ENCODE measurements at regions not wholly inside any gene's neighbourhood (a gene's known extent, or its start where the extent isn't known, plus 50 kb on each side); places are given as distances from the start of the nearest gene placed in this dataset.

DNA sequence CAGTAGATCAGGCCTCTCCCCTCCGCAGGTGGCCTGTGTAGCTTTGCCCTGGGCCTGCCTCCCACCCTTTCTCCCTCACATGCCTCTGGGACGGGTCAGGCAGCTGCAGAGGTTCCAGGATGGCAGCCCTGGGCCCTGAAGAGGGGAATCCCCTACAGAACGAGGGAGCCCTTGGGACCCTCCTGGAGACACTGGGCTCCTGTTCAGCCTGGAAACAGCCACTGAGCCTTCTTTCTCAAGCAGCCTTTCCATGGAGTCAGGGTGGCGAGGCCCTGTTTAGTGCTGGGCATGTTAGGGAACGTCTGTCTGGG, 720.9 kb downstream of the BRD1 start:
- Histone ChIP-seq H3K4me3 (no peak overlapping the region), H3K27me3 (replicated peaks in 1 of 7) (peaks cover 0 to 64% (median 0%) of the 10 kb centered on the region in 7 donors), H3K4me1 (no peaks in the 10 kb centered on the region), H3K27ac (no peak overlapping the region), H3K36me3 (no peaks in the 10 kb centered on the region), H3K9me3 (no peaks in the 10 kb centered on the region)
- intact Hi-C loops (cut with DNase I; ENCODE audit: low total_unique reads) = no loop called here
- TF ChIP-seq POLR2A (IDR thresholded peaks at IDR 0.05) = no peak
- TF ChIP-seq POLR2AphosphoS5 (IDR thresholded peaks at IDR 0.05) = no peak
- TF ChIP-seq CTCF (IDR thresholded peaks at IDR 0.05 in 8 of 11, conservative IDR thresholded peaks at IDR 0.05 in 3 of 11) = no peak
- 51 to 71% (median 63%) methylated on average over 5 of the region's 5 CpGs for WGBS, 5 donors
- DNase-seq = no peak

GRCh38 chr22:49106096-49106841, 721.4 kb downstream of the BRD1 start:
- no peaks in the 10 kb centered on the region for H3K36me3 ChIP-seq
- intact Hi-C loops (cut with DNase I; ENCODE audit: low total_unique reads) = no loop called here
- no peaks in the 10 kb centered on the region for H3K4me1 ChIP-seq
- no peak overlapping the region for H3K27ac ChIP-seq
- H3K9me3 ChIP-seq = no peaks in the 10 kb centered on the region
- WGBS, 5 donors = 67 to 87% (median 76%) methylated on average over 8 to 12 of the region's 12 CpGs
- no peak overlapping the region for H3K4me3 ChIP-seq
- no peak for DNase-seq
- no peak for TF ChIP-seq POLR2A (IDR thresholded peaks at IDR 0.05)
- TF ChIP-seq POLR2AphosphoS5 (IDR thresholded peaks at IDR 0.05) = no peak
- TF ChIP-seq CTCF (IDR thresholded peaks at IDR 0.05 in 8 of 11, conservative IDR thresholded peaks at IDR 0.05 in 3 of 11) = no peak
- H3K27me3 ChIP-seq (replicated peaks in 1 of 7) = peaks cover 0 to 69% (median 0%) of the 10 kb centered on the region in 7 donors

- Histone ChIP-seq H3K27me3 (replicated peaks in 1 of 7) (peaks cover 0 to 83% (median 4%) of the 10 kb centered on the region in 7 donors), H3K4me3 (no peak overlapping the region), H3K36me3 (no peaks in the 10 kb centered on the region), H3K9me3 (no peaks in the 10 kb centered on the region), H3K27ac (no peak overlapping the region), H3K4me1 (no peaks in the 10 kb centered on the region)
- TF ChIP-seq POLR2AphosphoS5 (IDR thresholded peaks at IDR 0.05) (no peak), POLR2A (IDR thresholded peaks at IDR 0.05) (no peak), CTCF (IDR thresholded peaks at IDR 0.05 in 8 of 11, conservative IDR thresholded peaks at IDR 0.05 in 3 of 11) (no peak)
- no peak for DNase-seq
- 81 to 94% (median 87%) methylated on average over 7 of the region's 7 CpGs for WGBS, 5 donors
- intact Hi-C loops (cut with DNase I; ENCODE audit: low total_unique reads) = no loop called here
Measured at GRCh38 chr22:49104434-49104833, 723.2 kb downstream of the BRD1 start.

DNA sequence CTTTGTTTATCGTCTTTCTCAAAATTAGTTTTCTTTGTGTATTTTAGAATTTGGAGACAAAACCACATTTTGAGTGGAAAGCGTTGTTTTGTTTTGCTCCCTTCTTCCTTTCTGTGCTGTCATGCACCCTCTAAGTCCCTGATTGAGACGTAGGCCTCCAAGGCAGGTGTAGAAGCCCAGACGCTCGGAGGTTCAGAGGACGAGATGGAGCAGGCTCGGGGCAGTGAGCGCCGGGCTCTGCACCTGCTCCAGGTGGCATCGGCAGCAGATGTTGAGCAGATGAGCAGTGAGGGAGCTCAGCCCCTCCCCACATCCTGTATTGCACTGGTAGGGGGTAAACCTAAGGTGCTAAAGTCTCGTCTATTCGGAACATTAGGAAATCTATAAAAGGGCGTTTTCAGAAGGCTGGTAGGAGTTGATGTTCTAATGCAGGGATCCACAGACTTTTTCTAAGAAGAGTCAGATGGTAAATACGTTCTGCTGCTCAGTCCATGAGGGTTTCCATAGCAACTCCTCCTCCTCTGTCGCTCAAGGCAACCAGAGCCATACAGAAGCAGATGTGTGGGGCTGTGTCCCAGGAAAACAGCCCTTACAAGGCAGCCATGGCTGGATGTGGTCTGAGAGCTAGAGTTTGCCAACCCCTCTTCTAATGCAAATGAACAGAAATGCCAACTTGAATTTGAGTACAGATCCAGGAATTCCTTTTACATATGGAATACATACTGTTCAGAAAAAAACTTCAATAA, 724.2 kb downstream of the BRD1 start:
- 62 to 67% (median 63%) methylated on average over 15 of the region's 15 CpGs for WGBS, 5 donors
- no peaks in the 10 kb centered on the region for H3K36me3 ChIP-seq
- no peaks in the 10 kb centered on the region for H3K9me3 ChIP-seq
- H3K27ac ChIP-seq = no peak overlapping the region
- H3K27me3 ChIP-seq (replicated peaks in 1 of 7) = peaks cover 0 to 78% (median 4%) of the 10 kb centered on the region in 7 donors
- intact Hi-C loops (cut with DNase I; ENCODE audit: low total_unique reads) = no loop called here
- no peak for DNase-seq
- no peaks in the 10 kb centered on the region for H3K4me1 ChIP-seq
- no peak overlapping the region for H3K4me3 ChIP-seq
- TF ChIP-seq POLR2AphosphoS5 (IDR thresholded peaks at IDR 0.05) = no peak
- no peak for TF ChIP-seq POLR2A (IDR thresholded peaks at IDR 0.05)
- TF ChIP-seq CTCF (IDR thresholded peaks at IDR 0.05 in 8 of 11, conservative IDR thresholded peaks at IDR 0.05 in 3 of 11) = no peak

Measured in spleen (tissue), 11 donors.